H1 (cell line): ENCODE measurements at regions not wholly inside any gene's neighbourhood (a gene's known extent, or its start where the extent isn't known, plus 50 kb on each side); places are given as distances from the start of the nearest gene placed in this dataset.

Source experiments
- CTCF ChIA-PET: fragments of 300-600 bp; sonication (Branson Sonifier 250); formaldehyde crosslinking; loops from one replicate; lab custom pipeline; 2021; ENCODE audit not compliant: partially characterized antibody; lab: Charles Lee
- POLR2A ChIA-PET: fragments of 300-600 bp; sonication (Branson Sonifier 250); formaldehyde crosslinking; loops from one replicate; lab custom pipeline; 2021; ENCODE audit warnings: inconsistent platforms; ENCODE audit not compliant: partially characterized antibody; lab: Charles Lee
- DNase-seq, 2 experiments: peaks; one replicate each; pipeline versions ENCODE4 v3.0.0 to v3.0.0-alpha.2; 2010 to 2022; ENCODE audit warnings: low spot score in 2 of 2, low read depth in 1 of 2, mixed read lengths in 1 of 2
- FAIRE-seq: peaks from 2 replicates; lab custom pipeline; 2011; peaks lifted over from hg19 to GRCh38; lab: Jason Lieb, UNC
- H2AFZ ChIP-seq: 2 replicates; pipeline ENCODE4 v1.8.1; 2012; ENCODE audit warnings: low read length, inconsistent platforms
- H2AK5ac ChIP-seq: 2 replicates; pipeline ENCODE4 v1.6.1; 2013; ENCODE audit warnings: low read depth, low read length
- H2BK120ac ChIP-seq: replicated peaks from 2 replicates; pipeline ENCODE3; 2013; ENCODE audit warnings: low read depth, low read length, inconsistent platforms
- H2BK12ac ChIP-seq: 2 replicates; pipeline ENCODE4 v1.6.1; 2013; ENCODE audit warnings: low read depth, low read length
- H2BK15ac ChIP-seq: 2 replicates; pipeline ENCODE4 v1.6.1; 2013; ENCODE audit warnings: low read length
- H2BK20ac ChIP-seq: 2 replicates; pipeline ENCODE4 v1.6.1; 2013; ENCODE audit warnings: low read length
- H2BK5ac ChIP-seq: 2 replicates; pipeline ENCODE4 v1.6.1; 2013; ENCODE audit warnings: low read depth, low read length
- H3K14ac ChIP-seq: 2 replicates; pipeline ENCODE4 v1.6.1; 2013; ENCODE audit warnings: inconsistent platforms; ENCODE audit not compliant: insufficient read length
- H3K18ac ChIP-seq: 2 replicates; pipeline ENCODE4 v1.6.1; 2013; ENCODE audit warnings: low read length; ENCODE audit errors: extremely low read depth
- H3K23ac ChIP-seq: 2 replicates; pipeline ENCODE4 v1.6.1; 2013; ENCODE audit warnings: inconsistent platforms; ENCODE audit not compliant: insufficient read length
- H3K23me2 ChIP-seq: 2 replicates; pipeline ENCODE4 v1.6.1; 2013; ENCODE audit warnings: low read depth, low read length
- H3K27ac ChIP-seq: 2 replicates; pipeline ENCODE4 v1.6.1; 2011; ENCODE audit warnings: low read depth, low read length, inconsistent platforms
- H3K27me3 ChIP-seq, 4 experiments: replicated peaks in 1 of 4; 1 replicate in 1 of 4; 2 replicates in 3 of 4; pipeline versions ENCODE4 v1.6.1 to v1.8.1; 2011 to 2013; ENCODE audit warnings: low read length in 3 of 4, mild to moderate bottlenecking in 3 of 4, inconsistent platforms in 2 of 4, mixed read lengths in 2 of 4, moderate library complexity in 1 of 4; ENCODE audit not compliant: control insufficient read depth in 3 of 4, insufficient read depth in 3 of 4; ENCODE audit errors: extremely low read depth in 1 of 4
- H3K36me3 ChIP-seq, 4 experiments: 2 replicates each; pipeline versions ENCODE4 v1.6.1 to v1.8.1; 2011 to 2013; ENCODE audit warnings: mild to moderate bottlenecking in 4 of 4, low read length in 3 of 4, moderate library complexity in 2 of 4, control low read depth in 1 of 4, inconsistent platforms in 1 of 4; ENCODE audit not compliant: insufficient read depth in 4 of 4, control insufficient read depth in 2 of 4
- H3K4ac ChIP-seq: replicated peaks from 2 replicates; pipeline ENCODE3; 2013; ENCODE audit warnings: low read length, low read depth, mixed read lengths, inconsistent platforms; ENCODE audit not compliant: insufficient read length
- H3K4me1 ChIP-seq, 4 experiments: replicated peaks in 1 of 4; 1 replicate in 1 of 4; 2 replicates in 3 of 4; pipeline versions ENCODE4 v1.6.1 to v1.8.1; 2011 to 2013; ENCODE audit warnings: low read length in 3 of 4, inconsistent platforms in 2 of 4, mixed read lengths in 1 of 4; ENCODE audit not compliant: insufficient read depth in 4 of 4, control insufficient read depth in 3 of 4
- H3K4me2 ChIP-seq, 2 experiments: 2 replicates each; pipeline versions ENCODE4 v1.6.1 to v1.8.1; 2011 to 2013; ENCODE audit warnings: low read depth in 2 of 2, low read length in 2 of 2, control low read depth in 1 of 2, inconsistent platforms in 1 of 2, mild to moderate bottlenecking in 1 of 2; ENCODE audit not compliant: insufficient read depth in 1 of 2
- H3K4me3 ChIP-seq, 4 experiments: fragments of 200-600, 300-600 bp in 1 of 4; sonication (generic), shearing (Covaris generic), sonication (Bioruptor Twin) in 1 of 4; 2 replicates each; pipeline versions ENCODE4 v1.5.1 to v1.8.1; 2011 to 2016; ENCODE audit warnings: low read length in 4 of 4, low read depth in 3 of 4, control low read depth in 2 of 4, inconsistent platforms in 2 of 4, mild to moderate bottlenecking in 2 of 4, mixed read lengths in 1 of 4, moderate library complexity in 1 of 4; ENCODE audit not compliant: insufficient read depth in 2 of 4; ENCODE audit errors: extremely low read depth in 1 of 4
- H3K56ac ChIP-seq: replicated peaks from 2 replicates; pipeline ENCODE3; 2013; ENCODE audit warnings: low read depth, mild to moderate bottlenecking, mixed read lengths, low read length, inconsistent platforms; ENCODE audit not compliant: insufficient read length
- H3K79me1 ChIP-seq: 2 replicates; pipeline ENCODE4 v1.6.1; 2013; ENCODE audit warnings: low read depth, low read length, control low read depth
- H3K79me2 ChIP-seq, 2 experiments: 2 replicates each; pipeline versions ENCODE4 v1.6.1 to v1.8.1; 2012 to 2013; ENCODE audit warnings: low read length in 2 of 2, mild to moderate bottlenecking in 2 of 2, inconsistent platforms in 1 of 2; ENCODE audit not compliant: insufficient read depth in 2 of 2, control insufficient read depth in 1 of 2
- H3K9ac ChIP-seq, 4 experiments: replicated peaks in 1 of 4; 1 replicate in 1 of 4; 2 replicates in 3 of 4; pipeline versions ENCODE4 v1.6.1 to v1.8.1; 2011 to 2013; ENCODE audit warnings: low read depth in 3 of 4, low read length in 3 of 4, control low read depth in 2 of 4, mild to moderate bottlenecking in 2 of 4, moderate library complexity in 2 of 4, inconsistent platforms in 1 of 4; ENCODE audit errors: extremely low read depth in 1 of 4
- H3K9me3 ChIP-seq, 2 experiments: 2 replicates each; pipeline versions ENCODE4 v1.6.1 to v1.8.1; 2012 to 2013; ENCODE audit warnings: mild to moderate bottlenecking in 2 of 2, moderate library complexity in 2 of 2, control low read depth in 1 of 2, inconsistent platforms in 1 of 2, low read depth in 1 of 2, low read length in 1 of 2, mixed read lengths in 1 of 2; ENCODE audit not compliant: insufficient read depth in 2 of 2
- H4K20me1 ChIP-seq, 2 experiments: replicated peaks in 1 of 2; 2 replicates each; pipeline versions ENCODE3 to v1.8.1; 2011 to 2013; ENCODE audit warnings: inconsistent platforms in 2 of 2, low read length in 2 of 2, mild to moderate bottlenecking in 1 of 2; ENCODE audit not compliant: insufficient read depth in 2 of 2, control insufficient read depth in 1 of 2
- H4K5ac ChIP-seq: 2 replicates; pipeline ENCODE4 v1.6.1; 2013; ENCODE audit warnings: low read length, low read depth, mixed read lengths, inconsistent platforms; ENCODE audit not compliant: insufficient read length
- H4K8ac ChIP-seq: 2 replicates; pipeline ENCODE4 v1.8.0; 2013; ENCODE audit warnings: mild to moderate bottlenecking, moderate library complexity, low read length, inconsistent platforms; ENCODE audit not compliant: insufficient read depth; ENCODE audit errors: extremely low read depth
- H4K91ac ChIP-seq: replicated peaks from 2 replicates; pipeline ENCODE3; 2013; ENCODE audit warnings: low read length, mixed read lengths, inconsistent platforms; ENCODE audit not compliant: insufficient read length
- ASH2L ChIP-seq: fragments of 200-600, 300-600 bp; sonication (generic); IDR thresholded peaks from one replicate; pipeline ENCODE4 v1.7.1; 2017; ENCODE audit warnings: low read length
- ATF3 ChIP-seq: IDR thresholded peaks from 2 replicates; pipeline ENCODE4 v1.6.1; 2011; ENCODE audit warnings: low read depth, mild to moderate bottlenecking, low read length; ENCODE audit not compliant: insufficient read depth
- CEBPB ChIP-seq: IDR thresholded peaks from 2 replicates; pipeline ENCODE4 v1.6.1; 2012; ENCODE audit warnings: low read depth, low read length
- CTBP2 ChIP-seq: IDR thresholded peaks from 2 replicates; pipeline ENCODE4 v1.7.0; 2011; ENCODE audit warnings: borderline replicate concordance, mild to moderate bottlenecking, moderate library complexity, mixed read lengths, low read length; ENCODE audit not compliant: insufficient read depth, insufficient read length
- CTCF ChIP-seq, 3 experiments: IDR thresholded peaks; 1 replicate in 2 of 3; 2 replicates in 1 of 3; pipeline versions ENCODE4 v1.5.1 to v1.6.1; 2011; ENCODE audit warnings: low read length in 3 of 3, mild to moderate bottlenecking in 3 of 3, inconsistent platforms in 2 of 3, low read depth in 1 of 3, moderate library complexity in 1 of 3; ENCODE audit not compliant: insufficient read depth in 1 of 3; ENCODE audit errors: control extremely low read depth in 1 of 3
- GTF2F1 ChIP-seq: IDR thresholded peaks from 2 replicates; pipeline ENCODE4 v1.6.1; 2012; ENCODE audit warnings: low read depth, low read length, improper control_type of control experiment, borderline replicate concordance
- HDAC6 ChIP-seq: IDR thresholded peaks from one replicate; pipeline ENCODE4 v1.7.1; 2012; ENCODE audit warnings: low read depth, mild to moderate bottlenecking, inconsistent platforms, low read length, moderate library complexity
- JUND ChIP-seq: IDR thresholded peaks from 2 replicates; pipeline ENCODE4 v1.6.1; 2011; ENCODE audit warnings: mild to moderate bottlenecking, improper control_type of control experiment, low read length
- NRF1 ChIP-seq: IDR thresholded peaks from 2 replicates; pipeline ENCODE4 v1.6.1; 2011; ENCODE audit warnings: mild to moderate bottlenecking, low read depth, low read length, improper control_type of control experiment
- SIN3A ChIP-seq, 2 experiments: IDR thresholded peaks in 1 of 2; conservative IDR thresholded peaks in 1 of 2; 2 replicates each; pipeline ENCODE4 v1.6.1; 2011 to 2012; ENCODE audit warnings: low read length in 2 of 2, improper control_type of control experiment in 1 of 2, low read depth in 1 of 2, mild to moderate bottlenecking in 1 of 2
- WGBS, 2 experiments: shearing (Covaris generic) in 1 of 2; methylation state at CpG; one replicate each; pipeline versions ENCODE4 v1.1.6 to v1.1.7; 2013 to 2015; ENCODE audit warnings: low lambda C conversion rate in 2 of 2, mixed read lengths in 2 of 2, inconsistent platforms in 1 of 2, low coverage in 1 of 2, missing lambda C conversion rate in 1 of 2; ENCODE audit not compliant: insufficient replicate concordance in 2 of 2, insufficient coverage in 1 of 2, insufficient read length in 1 of 2; ENCODE audit errors: extremely low coverage in 1 of 2, missing lambda C conversion rate in 1 of 2; 5-methylcytosine and 5-hydroxymethylcytosine counted together

GRCh38 chr12:48276621-48277020 lies 73.5 kb upstream of the OR10AD1 start:
- H3K23ac ChIP-seq = no peak overlapping the region
- H3K36me3 ChIP-seq = no peaks in the 10 kb centered on the region; a peak in 1 of 8 replicates
- no peak overlapping the region for H3K4me2 ChIP-seq
- no peaks in the 10 kb centered on the region for H3K79me1 ChIP-seq
- no peak overlapping the region for H3K27ac ChIP-seq
- no peak overlapping the region for H2BK20ac ChIP-seq
- H2BK5ac ChIP-seq = no peak overlapping the region
- H2AFZ ChIP-seq = no peak overlapping the region
- no peak overlapping the region for H4K91ac ChIP-seq
- no peaks in the 10 kb centered on the region; a peak in 1 of 7 replicates for H3K4me1 ChIP-seq
- no peak overlapping the region for H3K56ac ChIP-seq
- H2BK120ac ChIP-seq = no peak overlapping the region
- no peak overlapping the region for H3K14ac ChIP-seq
- H4K20me1 ChIP-seq = peaks cover 0 to 2% of the 10 kb centered on the region in 2 experiments
- TF ChIP-seq NRF1 = no peak
- TF ChIP-seq CTBP2 = no peak
- TF ChIP-seq GTF2F1 = no peak
- no peak for TF ChIP-seq JUND
- TF ChIP-seq ATF3 = no peak
- no peak for TF ChIP-seq CEBPB
- TF ChIP-seq ASH2L = no peak
- TF ChIP-seq SIN3A (conservative IDR thresholded peaks at IDR 0.05 in 1 of 2, IDR thresholded peaks at IDR 0.05 in 1 of 2; ENCODE audit: low read depth in 1 of 2, low read length in 2 of 2) = no peak
- no peak for TF ChIP-seq HDAC6
- no peak for TF ChIP-seq CTCF (IDR thresholded peaks at IDR 0.05; ENCODE audit: control extremely low read depth in 1 of 3, insufficient read depth in 1 of 3, low read depth in 1 of 3, low read length in 3 of 3)
- no peak for DNase-seq
- H3K79me2 ChIP-seq = no peaks in the 10 kb centered on the region
- CTCF ChIA-PET = no interaction called here
- H2AK5ac ChIP-seq = no peak overlapping the region
- no peak overlapping the region for H3K18ac ChIP-seq
- H3K27me3 ChIP-seq = peaks cover 7 to 32% (median 25%) of the 10 kb centered on the region in 4 experiments
- H3K23me2 ChIP-seq = no peaks in the 10 kb centered on the region
- FAIRE-seq = no peak
- H3K4me3 ChIP-seq = no peak overlapping the region
- H2BK15ac ChIP-seq = no peak overlapping the region
- WGBS, 2 experiments = 44% methylated on average over 2 of the region's 2 CpGs; no CpG with 5 or more reads in 1 of the 2 experiments
- H3K4ac ChIP-seq = no peak overlapping the region
- no peak overlapping the region for H4K5ac ChIP-seq
- no peak overlapping the region for H2BK12ac ChIP-seq
- H4K8ac ChIP-seq = no peak overlapping the region
- peaks cover 0 to 3% of the 10 kb centered on the region in 2 experiments; a peak in 2 of 4 replicates for H3K9me3 ChIP-seq
- no peak overlapping the region for H3K9ac ChIP-seq
- POLR2A ChIA-PET = no interaction called here
